GM04503 (cell line): ENCODE measurements at regions not wholly inside any gene's neighbourhood (a gene's known extent, or its start where the extent isn't known, plus 50 kb on each side); places are given as distances from the start of the nearest gene placed in this dataset.
"Not testable (repeated sequence)": the region's sequence is repeated elsewhere in the genome, so short reads cannot be mapped to it uniquely, and the experiment has no call there.

Experiments
- DNase-seq: peaks from one replicate; pipeline ENCODE4 v3.0.0-alpha.2; 2012; ENCODE audit warnings: low read depth

DNA sequence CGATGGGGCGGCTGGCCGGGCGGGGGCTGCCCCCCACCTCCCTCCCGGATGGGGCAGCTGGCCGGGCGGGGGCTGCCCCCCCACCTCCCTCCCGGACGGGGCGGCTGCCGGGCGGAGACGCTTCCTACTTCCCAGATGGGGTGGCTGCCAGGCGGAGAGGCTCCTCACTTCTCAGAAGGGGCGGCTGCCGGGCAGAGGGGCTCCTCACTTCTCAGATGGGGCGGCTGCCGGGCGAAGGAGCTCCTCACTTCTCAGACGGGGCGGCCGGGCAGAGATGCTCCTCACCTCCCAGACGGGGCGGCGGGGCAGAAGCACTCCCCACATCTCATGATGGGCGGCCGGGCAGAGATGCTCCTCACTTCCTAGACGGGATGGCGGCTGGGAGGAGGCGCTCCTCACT lies 138.2 kb upstream of the ZNF91 start:
- DNase-seq, result not testable (repeated sequence)

DNA sequence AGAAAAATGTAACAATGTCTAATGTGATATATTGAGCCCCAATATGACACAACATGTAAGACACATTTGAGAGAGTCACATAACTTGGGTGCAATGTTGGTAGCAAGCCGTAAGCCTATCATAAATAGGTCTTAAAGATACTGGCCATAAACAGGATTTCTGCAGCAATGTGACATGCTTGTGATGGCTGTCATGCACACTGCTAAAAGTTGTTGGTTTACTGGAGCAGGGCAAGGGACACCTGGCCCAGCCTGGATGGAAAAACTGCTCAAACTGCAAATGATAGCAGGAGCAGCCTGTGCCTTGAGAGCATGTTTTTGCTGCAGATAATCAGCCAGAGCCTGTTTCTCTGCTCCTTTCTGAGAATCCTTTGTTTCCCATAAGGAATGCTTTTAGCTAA lies 136.7 kb upstream of the ZNF91 start:
- DNase-seq, result no peak

DNA sequence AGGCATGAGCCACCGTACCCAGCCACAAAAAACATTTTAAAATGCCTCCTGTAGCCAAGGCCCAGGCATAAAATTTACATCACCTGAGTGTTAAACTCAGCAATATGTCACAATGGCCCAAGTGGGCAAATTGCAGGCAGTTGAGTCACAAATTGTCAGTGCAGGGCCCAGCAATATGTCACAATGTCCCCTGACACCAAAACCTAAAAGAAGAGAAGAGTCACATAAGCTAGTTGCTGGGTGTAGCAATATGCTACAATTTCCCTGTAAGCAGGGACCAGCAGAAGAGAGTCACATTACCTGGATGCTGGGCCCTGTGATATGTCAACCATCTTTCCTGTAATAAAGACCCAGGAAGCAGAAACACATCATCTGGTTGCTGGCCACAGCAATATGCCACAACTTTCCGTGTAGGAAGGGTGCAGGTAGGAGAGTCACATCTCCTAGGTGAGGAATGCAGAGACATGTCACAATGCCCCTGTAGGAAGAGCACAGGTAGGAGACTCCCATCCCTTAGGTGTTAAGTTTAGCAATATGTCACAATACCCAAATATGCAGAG lies 136.0 kb upstream of the ZNF91 start:
- DNase-seq, result no peak

DNA sequence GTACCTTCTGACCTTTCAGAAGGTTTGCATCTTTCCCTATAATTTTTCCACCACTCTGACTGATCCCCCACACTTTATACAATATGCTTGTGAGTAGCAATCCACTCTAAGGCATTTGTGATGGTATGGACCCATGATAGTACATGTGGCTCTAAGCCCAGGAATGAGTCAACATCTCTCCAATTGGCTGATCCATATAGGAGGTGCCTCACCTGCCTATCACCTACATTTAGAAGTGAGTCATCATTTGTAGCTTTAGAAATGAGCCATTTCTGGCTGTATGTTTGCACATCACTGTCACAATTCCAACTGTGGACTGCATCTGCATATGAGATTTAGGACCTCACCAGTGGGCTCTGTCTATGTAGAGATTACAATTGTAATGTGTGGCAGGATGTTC lies 133.1 kb upstream of the ZNF91 start:
- no peak for DNase-seq

DNA sequence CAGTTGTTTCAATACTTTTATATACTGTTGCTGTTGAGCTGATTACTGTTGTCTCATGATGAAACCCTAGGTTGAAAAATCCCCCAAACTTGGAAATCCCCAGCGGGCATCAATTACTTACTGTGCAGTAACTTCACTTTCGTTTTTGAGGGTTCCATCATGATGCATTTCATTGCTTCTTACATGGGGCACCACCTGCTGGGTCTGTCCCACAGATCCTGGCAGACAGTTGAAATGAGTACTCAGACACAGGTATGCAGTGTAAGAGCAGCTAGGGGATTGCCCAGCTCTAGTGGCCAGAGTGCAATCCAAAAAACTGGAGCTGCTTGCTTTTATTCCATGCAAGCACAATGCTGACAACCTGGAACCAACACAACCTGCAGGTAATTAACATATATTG lies 132.5 kb upstream of the ZNF91 start:
- DNase-seq, result no peak

DNA sequence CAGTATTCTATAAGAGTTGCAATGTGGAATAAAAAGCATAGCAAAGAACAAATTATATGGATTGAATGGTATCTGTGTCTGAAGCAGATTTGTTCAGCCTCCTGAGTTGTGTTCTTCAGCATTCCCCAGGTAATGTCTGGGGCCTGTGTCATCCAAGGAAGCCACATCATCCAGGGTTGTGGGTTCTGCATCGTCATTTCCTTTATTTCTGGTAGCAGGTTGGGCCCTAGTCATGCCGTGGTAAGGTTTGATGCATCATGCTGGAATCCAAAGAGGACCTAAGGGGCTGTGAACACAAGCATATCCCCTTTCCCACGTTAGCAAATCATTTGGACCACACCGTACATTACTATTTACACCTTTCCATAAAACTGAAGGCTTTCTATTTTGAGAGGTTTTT lies 131.0 kb upstream of the ZNF91 start:
- DNase-seq, result no peak

DNA sequence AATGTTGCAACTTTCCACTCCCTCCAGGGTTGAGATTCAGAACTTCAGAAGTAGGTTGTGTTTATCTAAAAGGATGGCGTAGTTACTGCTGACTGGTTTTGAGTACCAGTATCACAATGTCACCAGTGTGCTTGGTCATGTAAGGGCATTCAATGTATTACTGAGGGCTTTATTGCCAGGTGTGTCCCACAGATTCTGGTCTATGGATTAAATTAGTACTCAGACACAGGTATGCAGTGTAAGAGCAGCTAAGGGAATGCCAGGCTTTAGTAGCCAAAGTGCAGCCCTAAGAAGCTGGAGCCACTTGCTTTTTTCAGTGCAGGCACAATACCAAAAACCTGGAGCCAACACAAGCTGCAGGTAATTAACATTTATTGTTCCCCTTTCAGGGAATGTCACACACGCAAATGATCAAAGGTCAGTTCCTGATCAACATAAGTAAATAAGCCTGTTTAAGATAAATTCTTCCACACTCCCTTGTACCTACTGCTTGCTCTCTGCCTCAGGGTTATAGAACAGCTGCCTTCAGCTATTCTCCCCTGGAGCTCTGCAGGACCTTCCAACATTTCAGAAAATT lies 130.1 kb upstream of the ZNF91 start:
- DNase-seq, result no peak

DNA sequence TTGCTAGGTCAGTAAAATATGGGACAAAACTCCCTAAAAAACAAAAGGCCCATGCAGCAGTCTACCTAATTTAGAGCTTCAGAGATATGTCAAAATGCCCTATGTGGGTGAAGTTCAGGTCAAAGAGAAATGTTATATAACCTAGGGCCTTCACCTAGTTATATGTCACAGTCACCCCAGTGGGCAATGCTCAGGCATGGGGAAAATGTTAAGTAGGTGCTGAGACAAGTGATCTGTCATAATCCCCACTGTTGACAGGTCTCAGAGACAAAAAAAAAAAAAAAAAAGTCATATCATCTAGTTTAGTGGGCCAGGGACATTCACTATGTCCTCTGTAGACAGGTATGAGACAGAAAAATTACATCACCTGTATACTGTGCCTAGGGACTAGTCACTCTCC lies 128.6 kb upstream of the ZNF91 start:
- DNase-seq, result no peak

DNA sequence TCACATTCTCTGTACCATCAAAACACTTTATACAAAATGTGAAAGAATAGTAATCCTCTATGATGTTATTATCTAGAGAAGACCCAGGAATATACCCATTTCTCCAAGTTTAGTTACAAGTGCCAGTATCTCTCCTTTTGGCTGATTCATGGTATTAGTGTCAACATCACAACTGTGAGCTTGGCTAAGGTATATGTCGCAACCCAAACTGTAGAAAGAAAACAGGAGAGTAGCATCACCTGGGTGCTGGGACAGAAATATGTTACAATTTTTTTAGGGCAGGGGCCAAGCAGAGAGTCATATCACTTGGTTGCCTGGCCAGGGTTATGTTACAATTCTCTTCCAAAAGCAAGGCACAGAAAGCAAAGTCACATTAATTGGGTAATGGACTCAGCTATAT lies 127.2 kb upstream of the ZNF91 start:
- no peak for DNase-seq

DNA sequence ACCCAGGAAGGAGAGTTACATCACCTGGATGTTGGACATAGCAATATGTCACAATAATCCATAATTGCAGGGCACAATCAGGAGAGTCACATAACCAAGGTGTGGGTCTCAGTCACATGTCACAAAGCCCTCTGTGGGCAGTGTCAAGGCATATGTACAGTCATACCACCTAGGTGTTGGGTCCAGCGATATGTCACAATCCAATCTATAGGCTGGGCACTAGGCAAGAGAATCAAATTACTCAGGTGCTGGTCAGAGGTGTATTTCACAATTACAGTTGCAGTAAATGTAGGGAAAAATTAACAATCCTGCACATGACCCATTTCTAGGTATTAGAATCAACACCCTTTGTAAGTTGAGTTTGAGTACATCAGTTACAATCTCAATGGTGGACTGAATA lies 126.2 kb upstream of the ZNF91 start:
- no peak for DNase-seq

DNA sequence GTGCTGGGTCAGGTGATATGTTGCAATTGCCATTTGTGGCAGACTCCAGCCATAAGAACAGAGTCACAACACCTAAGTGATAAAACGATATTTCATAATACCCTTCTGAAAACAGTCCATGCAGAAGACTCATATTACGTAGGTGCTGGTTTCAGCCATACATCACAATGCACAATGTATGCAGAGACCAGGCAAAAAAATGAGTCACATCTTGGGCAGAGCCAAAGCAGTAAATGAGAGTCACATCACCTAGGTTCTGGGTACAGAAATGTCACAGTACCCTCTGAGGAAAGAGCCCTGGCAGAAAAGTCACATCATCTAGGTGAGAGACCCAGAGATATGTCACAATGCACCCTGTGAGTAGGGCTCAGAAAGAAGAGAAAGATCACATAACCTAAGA lies 125.2 kb upstream of the ZNF91 start:
- no peak for DNase-seq

DNA sequence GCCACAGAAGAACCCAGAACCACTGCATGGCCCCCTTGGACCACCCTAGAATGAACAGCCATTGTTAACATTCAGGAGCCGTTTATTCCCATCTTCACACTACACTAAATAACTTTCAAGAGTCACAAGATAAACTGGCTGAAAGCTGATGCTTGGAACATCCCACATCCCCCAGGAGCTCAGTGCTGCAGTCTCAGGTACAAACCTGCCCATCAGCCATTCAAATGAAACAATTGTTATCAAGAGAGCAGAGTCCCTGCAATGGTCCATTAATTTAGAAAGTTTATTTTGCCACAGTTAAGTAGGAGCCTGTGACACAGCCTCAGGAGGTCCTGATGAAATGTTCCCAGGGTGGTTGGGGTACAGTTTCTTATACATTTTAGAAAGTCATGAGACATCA lies 123.8 kb upstream of the ZNF91 start:
- no peak for DNase-seq

DNA sequence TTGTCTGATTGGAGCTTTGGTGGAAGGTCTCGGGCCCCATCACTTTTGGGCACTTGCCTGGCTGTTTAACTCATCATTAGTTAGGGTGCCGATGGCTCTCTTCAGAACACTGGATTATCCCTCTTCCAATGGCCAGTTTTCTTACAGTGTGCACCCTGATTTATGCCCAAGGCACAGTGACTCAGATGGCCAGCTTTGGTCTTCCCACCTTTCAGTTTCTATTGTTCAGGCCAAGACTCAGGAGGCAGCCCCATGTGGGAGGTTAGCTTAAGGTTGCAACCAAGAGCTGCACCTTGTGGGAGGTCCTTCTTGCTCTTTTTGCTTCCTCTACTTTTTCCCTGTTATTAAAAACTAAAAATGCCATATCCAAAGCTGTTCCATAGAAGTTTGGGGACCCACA lies 121.0 kb upstream of the ZNF91 start:
- DNase-seq, result no peak

DNA sequence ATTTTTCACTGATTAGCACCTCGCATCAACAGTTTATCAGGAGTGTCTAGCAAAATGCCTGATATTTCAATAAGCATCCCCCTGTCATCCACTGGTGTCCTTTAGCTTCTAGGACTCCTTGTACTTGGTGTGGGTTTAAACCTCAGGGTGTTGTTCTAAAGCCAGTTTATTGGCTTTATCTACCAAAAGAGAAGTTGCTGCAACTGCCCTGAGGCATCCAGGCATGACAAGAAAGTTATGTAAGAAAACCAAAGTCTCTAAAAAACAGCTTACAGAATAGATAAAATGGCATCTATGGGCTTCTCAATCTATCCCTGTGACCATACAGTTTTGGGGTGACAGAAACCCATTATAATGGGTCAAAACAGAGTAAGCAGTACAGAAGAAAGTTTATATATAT lies 120.3 kb upstream of the ZNF91 start:
- DNase-seq, result no peak

DNA sequence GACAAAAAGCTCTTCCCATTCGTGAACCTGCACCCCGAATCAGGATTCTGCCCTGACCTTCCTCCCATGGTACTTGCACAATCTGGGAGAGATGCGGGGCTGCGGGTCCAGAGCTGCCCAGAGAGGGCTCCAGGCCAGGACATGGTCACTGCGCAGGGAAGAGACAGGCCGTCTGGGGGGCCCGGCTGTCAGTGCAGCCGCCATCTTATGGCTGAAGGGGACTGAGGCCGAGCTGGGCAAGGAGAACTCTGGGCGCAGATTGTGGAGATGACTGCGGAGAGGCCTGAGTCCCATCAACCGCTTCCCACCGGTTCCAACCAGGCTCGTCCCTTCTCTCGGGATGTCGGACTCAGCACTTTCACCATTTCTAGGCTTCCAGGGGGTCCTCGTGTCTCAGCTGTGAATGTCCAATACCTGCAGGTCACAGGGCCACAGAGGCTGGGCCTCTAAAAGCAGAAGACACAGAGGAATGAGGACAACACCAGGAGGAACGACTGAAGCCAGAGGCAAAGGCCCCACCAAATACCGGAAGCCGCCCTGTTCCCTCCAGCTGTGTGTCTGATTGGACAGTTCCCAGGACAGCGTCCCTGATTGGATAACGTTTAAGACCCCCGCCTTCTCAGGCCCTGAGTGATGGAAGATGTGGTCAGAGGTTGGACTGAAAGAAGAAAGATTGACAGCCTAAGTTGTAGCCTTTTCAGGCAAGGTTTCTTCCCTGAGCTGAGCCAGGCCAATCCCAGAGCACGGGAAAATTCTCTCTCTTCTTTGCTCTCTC lies 117.1 kb upstream of the ZNF91 start:
- DNase-seq, result no peak

DNA sequence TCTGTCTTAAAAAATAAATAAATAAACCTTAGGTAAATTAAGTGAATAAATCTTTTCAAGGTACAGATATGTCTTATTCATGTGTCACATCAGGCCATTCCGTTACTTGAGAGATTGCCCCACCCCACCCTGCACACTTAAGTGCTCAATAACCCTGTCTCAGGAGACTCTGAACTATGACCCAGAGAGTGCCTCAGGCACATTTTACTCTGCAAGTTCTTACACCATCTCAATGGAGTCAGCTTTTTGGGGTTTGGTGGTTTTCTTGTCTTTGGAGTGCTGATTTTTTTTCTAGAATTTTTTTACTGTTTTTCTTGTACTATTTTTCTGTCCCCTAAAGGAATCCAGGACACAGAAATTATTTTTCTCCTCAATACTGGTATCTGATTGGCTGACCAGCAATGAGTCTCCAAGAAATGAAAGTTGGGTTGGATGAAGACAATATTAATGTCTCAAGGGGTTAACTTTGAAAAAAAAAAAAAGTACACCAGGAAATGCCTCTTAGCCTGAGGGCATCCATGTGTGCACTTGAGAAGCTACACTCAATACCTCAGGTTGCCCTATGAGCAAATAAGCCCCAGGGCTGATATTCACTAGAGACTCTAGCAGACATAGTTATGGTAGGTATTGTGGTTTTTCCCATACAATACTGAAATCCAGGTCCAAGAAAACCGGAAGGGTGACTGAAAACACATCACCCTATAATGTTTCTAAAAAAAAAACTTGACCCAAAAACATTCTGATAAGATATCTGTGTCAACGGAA lies 114.6 kb upstream of the ZNF91 start:
- DNase-seq, result no peak

DNA sequence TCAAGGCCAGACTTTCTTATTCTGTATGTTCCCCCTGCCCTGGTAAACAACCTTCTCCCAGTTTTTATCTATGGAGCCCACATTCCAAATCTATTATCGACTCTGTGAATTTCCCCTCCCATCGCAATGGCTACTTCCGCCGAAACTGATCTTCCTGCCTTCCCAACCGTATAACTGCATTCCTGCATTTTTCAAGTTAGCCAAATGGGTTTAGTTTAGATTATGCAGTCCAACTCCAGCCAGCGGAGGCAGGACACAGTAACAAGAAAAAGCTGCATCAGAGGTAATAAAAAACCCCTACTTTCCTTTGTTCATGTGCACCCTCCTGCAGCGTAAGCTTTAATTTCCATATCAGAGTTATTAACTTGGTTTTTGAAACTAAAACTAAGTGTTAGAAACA lies 112.2 kb upstream of the ZNF91 start:
- no peak for DNase-seq

DNA sequence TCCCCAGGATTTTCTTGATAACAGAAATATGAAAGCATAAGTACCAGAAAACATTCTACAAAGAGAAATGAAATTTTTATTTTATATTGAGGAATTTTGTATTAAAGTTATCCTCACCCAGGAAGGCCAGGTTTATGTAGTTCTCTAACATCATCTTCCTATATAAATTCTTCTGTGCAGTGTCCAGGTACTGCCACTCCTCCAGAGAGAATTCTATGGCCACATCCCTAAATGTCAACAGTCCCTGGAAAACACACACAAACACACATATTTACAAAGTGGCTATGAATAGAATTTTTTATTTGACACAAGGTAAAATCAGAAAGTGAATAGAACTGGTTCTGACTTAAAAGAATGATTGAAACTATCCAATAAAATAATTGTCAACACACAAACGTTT lies 110.5 kb upstream of the ZNF91 start:
- DNase-seq, result no peak

DNA sequence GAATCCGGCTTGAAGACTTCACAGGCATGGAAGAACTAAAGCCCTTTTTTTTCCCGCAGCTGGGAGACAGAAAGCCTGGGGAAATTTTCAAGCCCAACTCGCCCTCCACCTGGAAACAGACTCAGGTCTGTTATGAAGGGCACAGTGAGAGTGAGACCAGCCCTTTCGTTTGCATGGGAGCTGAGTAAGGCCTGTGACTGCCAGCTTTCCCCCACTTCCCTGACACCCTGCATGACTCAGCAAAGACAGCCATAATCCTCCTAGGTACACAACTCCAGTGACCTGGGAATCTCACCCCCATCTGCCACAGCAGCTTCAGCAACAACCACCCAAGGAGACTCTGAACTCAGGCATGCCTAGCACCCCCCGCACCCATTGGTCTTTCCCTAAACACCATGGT lies 87.6 kb upstream of the ZNF91 start:
- no peak for DNase-seq

DNA sequence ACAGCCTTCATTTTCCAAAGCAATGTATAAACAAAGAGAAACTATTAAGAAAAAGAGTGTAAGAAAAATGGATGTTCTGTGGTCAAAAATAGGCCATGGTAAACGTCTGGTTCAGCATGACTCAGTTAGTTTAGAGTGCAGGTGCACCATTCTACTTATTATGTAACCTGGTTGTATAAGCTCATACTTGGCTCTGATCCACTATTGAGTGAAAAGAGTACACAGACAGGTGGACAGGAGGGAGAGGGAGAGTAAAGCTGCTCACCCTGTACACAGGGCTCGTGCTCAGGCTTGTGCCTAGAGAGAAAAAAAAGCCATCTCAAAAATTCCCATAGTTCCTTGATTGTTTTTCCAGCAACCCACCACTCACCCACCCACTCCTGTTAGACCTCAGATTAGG lies 85.8 kb upstream of the ZNF91 start:
- no peak for DNase-seq

DNA sequence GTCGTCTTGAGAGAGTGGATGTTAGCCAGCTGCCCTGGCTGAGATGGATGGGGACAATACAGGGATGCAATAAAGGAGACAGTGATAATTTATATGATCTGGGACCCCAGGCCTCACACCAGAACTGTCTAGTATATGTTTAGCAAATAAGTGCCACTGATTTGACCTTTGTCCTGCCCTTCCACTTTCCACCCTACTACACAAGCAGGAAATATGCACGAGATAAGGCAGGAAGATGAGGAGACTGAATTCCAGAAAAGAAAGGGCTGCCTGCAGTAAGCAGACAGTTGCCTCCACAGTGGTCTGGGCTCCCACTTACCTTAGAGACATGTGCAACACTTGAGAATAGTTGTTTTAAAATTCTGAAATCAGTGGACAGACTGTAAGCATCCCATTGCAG lies 80.2 kb upstream of the ZNF91 start:
- DNase-seq, result no peak

DNA sequence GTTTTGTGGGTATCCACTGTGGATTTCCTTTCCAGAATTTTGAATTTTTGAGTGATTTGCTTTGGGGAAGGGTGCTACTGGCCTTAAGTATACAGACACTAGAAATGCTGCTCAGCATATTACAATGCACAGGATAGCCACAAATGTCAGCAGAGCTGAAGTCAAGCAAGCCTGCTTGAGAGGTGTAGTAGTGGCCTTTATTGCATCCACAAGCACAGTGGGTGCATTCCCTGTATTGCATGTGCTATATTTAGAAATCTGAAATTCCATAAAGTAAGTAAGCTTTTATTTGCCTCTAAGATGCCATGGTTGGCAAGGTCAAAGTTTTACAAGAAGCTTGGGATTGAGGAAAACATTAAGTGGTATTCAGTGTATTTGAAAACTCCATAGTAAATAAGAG lies 79.5 kb upstream of the ZNF91 start:
- DNase-seq, result no peak

DNA sequence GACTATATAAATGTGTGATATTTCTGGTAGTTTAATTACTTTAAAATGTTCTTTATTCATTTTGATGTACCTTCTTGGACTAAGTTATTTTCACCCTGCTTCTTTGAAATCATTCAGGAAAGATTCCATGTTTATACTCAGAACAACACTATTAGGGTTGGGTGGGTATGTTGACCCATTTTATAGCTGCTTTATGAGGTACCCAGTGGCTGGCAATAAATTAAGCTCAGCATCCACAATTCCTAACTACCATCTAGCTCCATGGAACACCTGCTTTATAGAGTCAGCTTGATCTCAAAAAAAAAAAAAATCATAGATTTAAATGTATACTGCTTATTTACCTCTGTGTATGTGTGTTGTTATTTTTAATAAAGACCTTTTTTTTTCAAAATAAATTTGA lies 78.9 kb upstream of the ZNF91 start:
- no peak for DNase-seq
